ENCODE measurements at regions not wholly inside any gene's neighbourhood (a gene's known extent, or its start where the extent isn't known, plus 50 kb on each side); places are given as distances from the start of the nearest gene placed in this dataset.

DNA sequence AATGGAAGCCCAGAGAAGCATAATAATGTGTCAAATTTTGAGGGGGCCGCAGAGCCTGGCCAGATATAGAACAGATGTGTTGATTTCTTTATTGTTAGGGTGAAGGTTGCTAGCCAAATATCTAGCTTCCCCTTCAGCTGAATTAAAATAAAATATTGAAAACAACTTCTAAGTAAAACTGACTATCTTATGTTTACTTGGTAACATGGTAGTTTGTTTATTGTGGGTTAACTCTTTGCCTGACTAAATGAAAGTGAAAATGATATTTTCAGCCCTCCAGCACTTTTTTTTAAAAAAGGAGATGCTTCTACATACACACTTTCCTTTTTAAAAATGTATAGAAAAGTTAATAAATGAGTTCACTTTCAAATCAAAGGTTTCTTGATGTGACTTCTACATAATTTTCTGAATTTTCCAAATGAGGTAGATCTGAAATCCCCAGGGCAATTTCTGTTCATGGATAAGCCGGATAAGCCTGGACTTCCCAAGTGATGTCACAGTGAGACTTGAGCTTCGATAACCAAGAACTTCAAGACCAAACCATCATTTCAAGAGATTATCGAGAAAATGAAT is 172.1 kb upstream of the OLIG3 start:
- TF ChIP-seq POLR2A (IDR thresholded peaks at IDR 0.05) (no peak), CTCF (IDR thresholded peaks at IDR 0.05) (no peak)
